Spinal cord (tissue), 9 donors: ENCODE measurements at regions not wholly inside any gene's neighbourhood (a gene's known extent, or its start where the extent isn't known, plus 50 kb on each side); places are given as distances from the start of the nearest gene placed in this dataset.

Source experiments
- DNase-seq, 6 donors: peaks; one replicate each; pipeline versions ENCODE4 v3.0.0 to v3.0.0-alpha.2; 2013 to 2015; ENCODE audit warnings: low spot score in 6 of 6, low read depth in 4 of 6
- H3K27ac ChIP-seq: one replicate; pipeline ENCODE4 v1.5.1; 2013; ENCODE audit warnings: low read depth, low read length, control low read depth
- H3K27me3 ChIP-seq: one replicate; pipeline ENCODE4 v1.6.1; 2013; ENCODE audit warnings: low read length; ENCODE audit not compliant: control insufficient read depth, insufficient read depth
- H3K36me3 ChIP-seq: one replicate; pipeline ENCODE4 v1.6.1; 2013; ENCODE audit warnings: low read length; ENCODE audit not compliant: control insufficient read depth, insufficient read depth
- H3K4me1 ChIP-seq: one replicate; pipeline ENCODE4 v1.6.1; 2013; ENCODE audit warnings: low read length; ENCODE audit not compliant: control insufficient read depth, insufficient read depth
- H3K4me3 ChIP-seq: one replicate; pipeline ENCODE4 v1.5.1; 2013; ENCODE audit warnings: low read depth, low read length, control low read depth
- H3K9me3 ChIP-seq: one replicate; pipeline ENCODE4 v1.6.1; 2013; ENCODE audit warnings: low read length; ENCODE audit not compliant: control insufficient read depth, insufficient read depth
- WGBS: methylation state at CpG from one replicate; pipeline ENCODE4 v1.1.5; 2013; ENCODE audit warnings: missing lambda C conversion rate; ENCODE audit not compliant: insufficient coverage; 5-methylcytosine and 5-hydroxymethylcytosine counted together
- donor health status: healthy.

DNA sequence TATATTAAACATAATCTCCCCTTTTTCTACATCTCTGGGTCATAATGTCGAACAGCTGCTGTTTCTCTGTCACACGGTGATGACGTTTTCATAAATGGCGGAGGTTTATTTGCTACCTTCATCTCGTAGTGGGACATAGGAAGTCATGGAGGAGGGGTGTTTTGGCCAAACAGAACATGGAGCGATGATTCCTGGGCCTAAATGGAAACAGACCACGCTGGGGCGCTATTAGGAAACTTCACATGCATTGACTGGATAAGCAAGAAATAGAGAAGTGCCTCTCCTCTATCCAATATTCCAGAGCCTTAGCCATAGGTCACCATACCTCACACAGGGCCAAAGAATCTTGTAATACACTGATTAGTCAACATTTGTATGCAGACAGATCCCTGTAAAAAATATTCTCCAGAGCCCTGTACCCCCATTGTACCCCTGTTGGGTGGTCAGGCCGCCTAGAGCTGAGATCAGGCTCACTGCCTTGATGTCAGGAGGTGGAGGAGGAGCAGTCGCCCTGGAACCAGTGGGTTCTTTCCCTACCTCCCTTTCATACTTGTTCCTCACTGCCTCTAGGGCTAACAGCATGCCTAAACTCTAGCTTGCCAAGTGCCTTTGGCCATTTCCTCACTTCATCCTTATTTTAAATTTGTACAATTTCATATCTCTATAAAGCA lies 77.8 kb upstream of the SPIN1 start:
- no peaks in the 10 kb centered on the region for H3K4me1 ChIP-seq
- H3K27me3 ChIP-seq = no peaks in the 10 kb centered on the region
- no peaks in the 10 kb centered on the region for H3K36me3 ChIP-seq
- H3K9me3 ChIP-seq = no peaks in the 10 kb centered on the region
- DNase-seq = no peak
- WGBS = 67% methylated on average over 8 of the region's 10 CpGs
- no peak overlapping the region for H3K4me3 ChIP-seq
- no peak overlapping the region for H3K27ac ChIP-seq

GRCh38 chr9:88308831-88309560 lies 79.2 kb upstream of the SPIN1 start:
- 75% methylated on average over 4 of the region's 7 CpGs for WGBS
- Histone ChIP-seq H3K9me3 (no peaks in the 10 kb centered on the region), H3K27me3 (no peaks in the 10 kb centered on the region), H3K4me1 (no peaks in the 10 kb centered on the region), H3K36me3 (no peaks in the 10 kb centered on the region), H3K27ac (no peak overlapping the region), H3K4me3 (no peak overlapping the region)
- peak in 1 of 6 donors; percentile 41 for DNase-seq

DNA sequence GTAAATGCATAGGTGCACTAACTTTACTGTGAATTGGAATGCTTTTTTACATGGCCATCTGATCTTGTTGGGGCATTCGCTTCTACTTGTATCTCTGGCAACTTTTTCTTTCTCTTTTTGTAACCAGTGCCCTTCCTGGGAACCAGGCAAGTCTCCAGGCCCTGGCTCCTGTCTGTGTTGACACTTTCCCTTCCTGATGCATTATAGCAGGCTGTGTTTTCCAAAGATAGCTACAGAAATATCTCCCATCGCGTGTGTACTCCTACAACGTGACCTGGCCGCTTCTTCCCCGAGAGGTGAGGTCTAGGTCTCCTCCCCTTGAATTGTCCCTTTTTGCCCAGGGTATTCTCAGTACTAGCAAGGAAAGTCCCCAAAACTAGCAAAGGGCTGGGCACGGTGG lies 81.1 kb upstream of the SPIN1 start:
- DNase-seq = no peak
- WGBS = 91% methylated on average over 7 of the region's 7 CpGs
- no peaks in the 10 kb centered on the region for H3K4me1 ChIP-seq
- H3K27me3 ChIP-seq = no peaks in the 10 kb centered on the region
- H3K9me3 ChIP-seq = no peaks in the 10 kb centered on the region
- H3K36me3 ChIP-seq = no peaks in the 10 kb centered on the region
- H3K27ac ChIP-seq = no peak overlapping the region
- H3K4me3 ChIP-seq = no peak overlapping the region

- Histone ChIP-seq H3K36me3 (no peaks in the 10 kb centered on the region), H3K9me3 (no peaks in the 10 kb centered on the region), H3K4me3 (no peak overlapping the region), H3K27ac (no peak overlapping the region), H3K27me3 (no peaks in the 10 kb centered on the region), H3K4me1 (no peaks in the 10 kb centered on the region)
- no CpG with 5 or more reads among the region's 4 CpGs for WGBS
- DNase-seq = no peak
Measured at GRCh38 chr9:88303721-88304451, 84.4 kb upstream of the SPIN1 start.

DNA sequence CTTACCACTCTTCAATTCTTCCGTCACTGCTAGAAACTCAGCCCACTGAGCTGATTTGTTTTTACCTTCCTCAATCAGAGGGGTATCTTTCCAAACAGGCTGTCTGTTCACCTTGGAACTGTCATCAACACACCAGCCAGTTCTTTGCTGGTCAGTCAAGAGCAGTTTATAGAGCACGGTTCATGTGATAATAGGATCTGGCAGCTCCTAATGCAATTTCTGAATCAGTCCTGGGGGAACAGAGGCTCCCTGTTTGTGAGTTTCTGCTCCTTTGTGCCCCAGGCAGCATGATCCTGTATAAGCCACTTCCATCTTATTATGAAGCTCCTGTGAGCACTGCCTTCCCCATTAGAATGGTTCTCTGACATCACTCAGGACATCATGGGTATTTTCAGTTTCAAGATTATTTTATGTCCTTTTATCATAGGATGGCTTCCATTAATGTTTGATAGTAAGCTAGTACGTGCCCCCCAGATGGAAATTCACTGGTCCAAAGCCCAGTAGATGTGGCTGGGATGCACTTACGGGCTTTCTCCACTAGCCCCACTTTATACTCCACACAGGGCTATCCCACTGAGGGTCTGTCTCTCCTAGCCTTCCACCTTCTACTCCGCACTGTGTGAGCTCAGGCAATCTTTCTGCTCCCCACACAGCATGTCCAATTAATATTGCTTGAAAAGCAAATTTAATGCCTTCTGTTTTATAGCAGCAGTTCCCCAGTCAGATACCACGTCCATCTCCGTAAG lies 85.5 kb upstream of the SPIN1 start:
- Histone ChIP-seq H3K27me3 (no peaks in the 10 kb centered on the region), H3K4me3 (no peak overlapping the region), H3K4me1 (no peaks in the 10 kb centered on the region), H3K36me3 (no peaks in the 10 kb centered on the region), H3K27ac (no peak overlapping the region), H3K9me3 (no peaks in the 10 kb centered on the region)
- 86% methylated on average over 6 of the region's 7 CpGs for WGBS
- no peak for DNase-seq

DNA sequence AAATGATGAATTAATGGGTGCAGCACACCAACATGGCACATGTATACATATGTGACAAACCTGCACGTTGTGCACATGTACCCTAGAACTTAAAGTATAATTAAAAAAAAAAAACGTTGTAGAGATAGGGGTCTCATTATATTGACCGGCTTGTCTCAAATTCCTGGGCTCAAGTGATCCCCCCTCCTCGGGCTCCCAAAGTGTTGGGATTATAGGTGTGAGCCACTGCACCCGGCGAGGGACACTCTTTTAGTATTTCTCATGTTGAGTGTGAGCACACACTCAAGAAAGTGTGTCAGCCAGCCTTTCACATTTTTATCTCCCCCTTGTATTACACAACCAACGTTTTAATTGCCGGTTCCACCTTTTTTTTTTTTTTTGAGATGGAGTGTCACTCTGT lies 87.7 kb upstream of the SPIN1 start:
- Histone ChIP-seq H3K27me3 (no peaks in the 10 kb centered on the region), H3K4me3 (no peak overlapping the region), H3K36me3 (no peaks in the 10 kb centered on the region), H3K27ac (no peak overlapping the region), H3K4me1 (no peaks in the 10 kb centered on the region), H3K9me3 (no peaks in the 10 kb centered on the region)
- no CpG with 5 or more reads among the region's 8 CpGs for WGBS
- no peak for DNase-seq

- no peaks in the 10 kb centered on the region for H3K27me3 ChIP-seq
- H3K9me3 ChIP-seq = no peaks in the 10 kb centered on the region
- WGBS = 83% methylated on average over 4 of the region's 5 CpGs
- no peaks in the 10 kb centered on the region for H3K4me1 ChIP-seq
- no peaks in the 10 kb centered on the region for H3K36me3 ChIP-seq
- no peak overlapping the region for H3K4me3 ChIP-seq
- no peak overlapping the region for H3K27ac ChIP-seq
- peak in 1 of 6 donors; percentile 34 for DNase-seq
Measured at GRCh38 chr9:88291856-88292255, 96.4 kb upstream of the SPIN1 start.

DNA sequence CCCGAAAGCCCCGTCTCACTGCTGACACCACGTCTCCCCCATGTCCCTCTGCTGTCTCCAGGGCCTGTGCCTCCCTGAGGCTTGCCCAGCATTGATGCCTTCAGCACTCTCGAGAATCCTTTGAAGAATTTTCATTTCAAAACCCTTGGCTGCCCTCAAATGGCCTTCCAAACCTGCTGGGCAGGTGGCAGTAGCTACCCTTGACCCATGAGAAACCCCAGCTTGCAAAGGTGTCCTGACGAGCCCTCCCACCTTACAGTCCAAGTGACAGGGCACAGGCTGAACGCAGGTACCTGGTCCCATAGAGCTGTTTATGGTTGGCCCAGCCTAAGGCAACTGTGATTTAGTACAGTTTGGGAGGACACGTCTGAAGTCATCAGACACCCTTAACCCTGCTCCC lies 97.2 kb upstream of the SPIN1 start:
- 88% methylated on average over 7 of the region's 7 CpGs for WGBS
- no peak for DNase-seq
- H3K27ac ChIP-seq = no peak overlapping the region

DNA sequence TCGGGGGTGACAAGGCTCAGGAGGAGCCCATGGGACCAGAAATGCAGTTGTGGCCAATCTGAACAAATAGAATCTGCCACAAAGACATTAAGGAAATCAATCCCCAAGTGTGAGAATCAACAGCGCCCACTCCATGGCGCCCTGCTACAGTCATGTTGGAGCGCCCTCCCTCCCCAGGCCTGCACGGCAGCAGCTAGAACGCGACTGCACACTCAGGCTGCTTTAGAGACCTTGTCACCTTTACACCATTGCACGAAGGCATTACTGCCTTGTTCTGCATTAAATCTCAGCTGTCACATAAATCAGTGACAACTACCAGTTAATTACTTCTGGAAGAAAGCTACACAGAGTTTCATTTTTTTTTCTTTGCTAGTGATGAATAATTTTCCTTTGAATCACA lies 98.7 kb upstream of the SPIN1 start:
- H3K27me3 ChIP-seq = no peaks in the 10 kb centered on the region
- 83% methylated on average over 8 of the region's 8 CpGs for WGBS

More for the DNA sequence above, 97.2 kb upstream of the SPIN1 start:
- no peaks in the 10 kb centered on the region for H3K9me3 ChIP-seq
- H3K36me3 ChIP-seq = no peaks in the 10 kb centered on the region
- no peak overlapping the region for H3K4me3 ChIP-seq
- H3K4me1 ChIP-seq = no peaks in the 10 kb centered on the region
- H3K27me3 ChIP-seq = no peaks in the 10 kb centered on the region

More for the DNA sequence above, 98.7 kb upstream of the SPIN1 start:
- no peak overlapping the region for H3K27ac ChIP-seq
- DNase-seq = no peak
- no peaks in the 10 kb centered on the region for H3K36me3 ChIP-seq
- H3K9me3 ChIP-seq = no peaks in the 10 kb centered on the region
- no peaks in the 10 kb centered on the region for H3K4me1 ChIP-seq
- no peak overlapping the region for H3K4me3 ChIP-seq
